ENCODE measurements at regions not wholly inside any gene's neighbourhood (a gene's known extent, or its start where the extent isn't known, plus 50 kb on each side); places are given as distances from the start of the nearest gene placed in this dataset.

DNA sequence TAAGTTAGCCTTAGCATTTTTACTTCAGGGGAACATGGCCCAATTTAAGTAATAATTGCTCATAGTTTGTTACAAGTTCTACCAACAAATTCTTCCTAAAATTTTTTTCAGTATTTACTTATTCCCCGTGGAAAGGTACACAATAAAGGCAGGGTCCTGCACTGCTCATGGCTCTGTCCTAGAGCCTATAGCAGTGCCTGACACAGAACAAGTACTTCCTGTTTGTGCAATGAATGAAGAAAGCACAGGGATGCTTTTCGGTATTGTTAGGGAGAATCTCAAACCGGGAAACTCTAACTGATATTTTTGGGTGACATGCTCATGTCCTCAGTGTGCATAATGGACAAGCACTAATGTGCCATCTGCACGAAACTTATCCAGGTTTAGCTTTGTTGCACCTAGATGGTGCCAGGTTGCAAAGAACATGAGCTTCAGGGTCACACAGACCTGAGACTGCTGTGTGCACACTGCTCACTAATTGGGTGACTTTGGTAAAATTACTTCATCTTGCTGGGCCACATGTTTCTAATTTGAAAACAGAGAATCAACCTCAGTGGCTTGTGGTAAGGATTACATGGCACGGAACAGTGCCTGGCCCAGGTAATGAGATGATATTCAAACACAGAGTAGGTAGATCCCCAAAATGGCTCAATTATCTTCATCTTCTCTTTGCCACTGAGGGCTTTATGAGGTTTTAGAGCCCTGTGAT lies 175.8 kb upstream of the NPY2R start:
- intact Hi-C loops (cut with DNase I): no loop called here

DNA sequence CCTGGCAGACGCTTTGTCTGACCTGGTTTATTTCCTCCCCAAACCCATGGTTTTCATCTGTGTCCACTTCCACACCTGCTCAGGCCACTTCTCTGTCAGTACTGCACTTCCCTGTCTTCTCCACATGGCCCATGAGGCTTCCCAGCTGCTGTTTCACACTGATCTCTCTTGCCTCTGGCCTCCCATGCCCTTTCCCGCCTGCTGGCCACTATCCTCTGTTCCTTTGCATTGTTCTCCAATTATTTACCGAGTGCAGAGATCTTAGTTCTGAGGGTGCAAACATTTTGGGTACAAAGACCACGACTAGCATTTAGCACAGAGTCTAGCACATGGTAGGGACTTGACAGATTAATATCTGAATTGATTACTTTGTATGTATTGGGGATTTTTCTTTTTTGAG lies 174.8 kb upstream of the NPY2R start:
- ATAC-seq (no peak), DNase-seq (no peak)
- no peak overlapping the region for H3K4me3 ChIP-seq
- no peaks in the 10 kb centered on the region for H3K36me3 ChIP-seq
- H3K27me3 ChIP-seq: no peaks in the 10 kb centered on the region
- H3K4me1 ChIP-seq: no peaks in the 10 kb centered on the region
- no peaks in the 10 kb centered on the region for H3K9me3 ChIP-seq
- intact Hi-C loops (cut with DNase I): no loop called here
- no peak for TF ChIP-seq CTCF (IDR thresholded peaks at IDR 0.05)
- H3K27ac ChIP-seq: no peak overlapping the region
- WGBS, 2 donors: 59 to 64% methylated on average over 4 of the region's 4 CpGs

More for the DNA sequence above, 175.8 kb upstream of the NPY2R start:
- Histone ChIP-seq H3K9me3 (no peaks in the 10 kb centered on the region), H3K4me3 (no peak overlapping the region), H3K27ac (no peak overlapping the region), H3K4me1 (no peaks in the 10 kb centered on the region), H3K36me3 (no peaks in the 10 kb centered on the region), H3K27me3 (no peaks in the 10 kb centered on the region)
- no peak for TF ChIP-seq CTCF (IDR thresholded peaks at IDR 0.05)
- DNase-seq (no peak), ATAC-seq (no peak)
- 85 to 94% methylated on average over 5 of the region's 5 CpGs for WGBS, 2 donors

- H3K4me3 ChIP-seq: no peak overlapping the region
- no peaks in the 10 kb centered on the region for H3K9me3 ChIP-seq
- DNase-seq (no peak), ATAC-seq (no peak)
- no peaks in the 10 kb centered on the region for H3K36me3 ChIP-seq
- 80 to 83% methylated on average over 1 of the region's 1 CpG for WGBS, 2 donors
- peaks cover 0 to 5% (median 0%) of the 10 kb centered on the region in 7 donors for H3K27me3 ChIP-seq
- TF ChIP-seq CTCF (IDR thresholded peaks at IDR 0.05): no peak
- H3K27ac ChIP-seq: no peak overlapping the region
- intact Hi-C loops (cut with DNase I): no loop called here
- H3K4me1 ChIP-seq: no peaks in the 10 kb centered on the region
Measured at GRCh38 chr4:155037031-155037430, 171.4 kb upstream of the NPY2R start.

DNA sequence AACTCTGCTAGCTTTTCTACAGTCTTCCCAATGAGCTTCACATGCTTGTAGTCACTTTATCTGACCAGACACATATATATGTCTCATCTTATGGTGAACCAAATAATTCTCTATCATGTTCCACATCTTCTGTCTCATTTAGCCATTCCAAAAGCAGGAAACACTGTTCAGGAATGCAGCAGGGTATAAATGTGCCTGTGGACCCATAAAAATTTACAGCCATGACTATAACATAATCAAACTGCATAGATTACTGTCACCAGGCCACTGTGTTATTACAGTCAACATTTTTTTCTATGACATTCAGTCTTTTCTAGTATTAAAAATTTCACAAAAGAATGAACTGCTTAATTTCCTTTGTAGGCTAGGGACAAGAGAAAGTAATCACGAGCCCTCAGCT lies 170.0 kb upstream of the NPY2R start:
- no peak overlapping the region for H3K27ac ChIP-seq
- WGBS, 2 donors: 64 to 66% methylated on average over 1 of the region's 1 CpG
- TF ChIP-seq CTCF (IDR thresholded peaks at IDR 0.05): no peak
- ATAC-seq (no peak), DNase-seq (no peak)
- H3K9me3 ChIP-seq: no peaks in the 10 kb centered on the region
- H3K4me3 ChIP-seq: no peak overlapping the region
- no peaks in the 10 kb centered on the region for H3K36me3 ChIP-seq
- H3K4me1 ChIP-seq: no peaks in the 10 kb centered on the region
- peaks cover 0 to 5% (median 0%) of the 10 kb centered on the region in 7 donors for H3K27me3 ChIP-seq
- intact Hi-C loops (cut with DNase I): no loop called here
